Activated CD8-positive, alpha-beta T cell treated with anti-CD3 and anti-CD28 coated beads for 36 hours (primary cell): ENCODE measurements at regions not wholly inside any gene's neighbourhood (a gene's known extent, or its start where the extent isn't known, plus 50 kb on each side); places are given as distances from the start of the nearest gene placed in this dataset.
"Not testable (repeated sequence)": the region's sequence is repeated elsewhere in the genome, so short reads cannot be mapped to it uniquely, and the experiment has no call there.

Experiments used
- ATAC-seq: fragments of 200-7000 bp; cut with Tn5 transposase; one replicate; pipeline ENCODE4 v1.10.0; 2021; ENCODE audit warnings: mild to moderate bottlenecking, moderate library complexity
- CTCF ChIA-PET: fragments of 350-600 bp; sonication (Branson Sonifier 250); formaldehyde crosslinking; loops from one replicate; lab custom pipeline; 2021; ENCODE audit warnings: antibody characterized with exemption; lab: Charles Lee
- POLR2A ChIA-PET: fragments of 350-600 bp; sonication (Branson Sonifier 250); formaldehyde crosslinking; loops from one replicate; lab custom pipeline; 2021; ENCODE audit warnings: antibody characterized with exemption; lab: Charles Lee
- DNase-seq: peaks from one replicate; pipeline ENCODE4 v3.0.0-alpha.2; 2020
- H3K27ac Mint-ChIP-seq: one replicate; pipeline ENCODE4 v1.8.0; 2021; ENCODE audit warnings: mild to moderate bottlenecking, mixed read lengths
- H3K27me3 Mint-ChIP-seq: one replicate; pipeline ENCODE4 v1.8.0; 2021; ENCODE audit warnings: mixed read lengths
- H3K36me3 Mint-ChIP-seq: one replicate; pipeline ENCODE4 v1.8.0; 2021; ENCODE audit warnings: low read depth, mixed read lengths
- H3K4me1 Mint-ChIP-seq: one replicate; pipeline ENCODE4 v1.8.0; 2021; ENCODE audit warnings: low read depth, mixed read lengths
- H3K4me3 Mint-ChIP-seq: one replicate; pipeline ENCODE4 v1.8.0; 2021; ENCODE audit warnings: mild to moderate bottlenecking, moderate library complexity, mixed read lengths
- H3K9me3 Mint-ChIP-seq: one replicate; pipeline ENCODE4 v1.8.0; 2021; ENCODE audit warnings: mixed read lengths
- intact Hi-C: fragments of 100-400 bp; cut with micrococcal nuclease; formaldehyde crosslinking; loops from one replicate; pipeline ENCODE4 v1.10.0; 2022
- TF ChIP-seq, protein P1 (sequence below): fragments of 200-600 bp; IDR thresholded peaks from one replicate; pipeline ENCODE4 v1.8.0; 2022; ENCODE audit warnings: antibody characterized with exemption, mild to moderate bottlenecking

DNA sequence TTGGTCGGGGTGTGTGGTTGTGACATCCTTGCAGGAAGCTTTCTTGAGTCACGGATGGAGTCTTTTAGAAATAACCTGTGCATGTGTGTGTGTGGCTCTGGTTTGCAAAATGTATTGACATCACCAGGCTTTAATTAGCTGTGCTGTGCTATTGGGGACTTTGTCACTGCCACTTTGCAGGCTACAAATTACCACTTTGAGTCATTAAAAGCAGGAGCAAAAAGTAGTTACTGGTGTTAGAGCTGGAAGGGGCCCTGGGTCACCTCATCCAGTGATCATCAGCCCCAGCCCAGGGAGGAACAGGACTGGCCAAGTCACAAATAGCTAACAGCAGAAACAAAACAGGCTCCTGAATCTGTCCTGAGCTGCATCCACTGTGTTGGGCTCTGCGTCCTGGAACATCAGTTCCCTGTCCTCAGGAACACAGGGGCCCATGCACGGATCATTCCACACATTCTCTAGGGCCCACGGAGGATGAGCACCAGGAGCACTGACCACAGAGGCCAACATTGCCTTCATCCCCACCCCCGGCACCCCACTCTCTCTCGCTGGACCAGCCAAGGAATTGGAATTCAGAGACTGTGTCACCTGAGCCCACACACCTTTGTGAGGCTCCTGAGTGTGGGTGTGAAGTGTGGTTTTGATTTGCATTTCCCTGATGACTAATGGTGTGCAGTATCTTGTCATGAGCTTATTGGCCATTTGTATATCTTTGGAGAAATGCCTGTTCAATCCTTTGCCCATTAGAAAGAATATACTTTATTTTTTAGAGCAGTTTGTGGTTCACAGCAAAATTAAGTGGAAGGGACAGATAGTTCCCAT, 280.1 kb upstream of the C1orf174 start:
- no peaks in the 10 kb centered on the region for H3K36me3 Mint-ChIP-seq
- no peaks in the 10 kb centered on the region for H3K27me3 Mint-ChIP-seq
- H3K9me3 Mint-ChIP-seq, result no peaks in the 10 kb centered on the region
- TF ChIP-seq, protein P1, sequence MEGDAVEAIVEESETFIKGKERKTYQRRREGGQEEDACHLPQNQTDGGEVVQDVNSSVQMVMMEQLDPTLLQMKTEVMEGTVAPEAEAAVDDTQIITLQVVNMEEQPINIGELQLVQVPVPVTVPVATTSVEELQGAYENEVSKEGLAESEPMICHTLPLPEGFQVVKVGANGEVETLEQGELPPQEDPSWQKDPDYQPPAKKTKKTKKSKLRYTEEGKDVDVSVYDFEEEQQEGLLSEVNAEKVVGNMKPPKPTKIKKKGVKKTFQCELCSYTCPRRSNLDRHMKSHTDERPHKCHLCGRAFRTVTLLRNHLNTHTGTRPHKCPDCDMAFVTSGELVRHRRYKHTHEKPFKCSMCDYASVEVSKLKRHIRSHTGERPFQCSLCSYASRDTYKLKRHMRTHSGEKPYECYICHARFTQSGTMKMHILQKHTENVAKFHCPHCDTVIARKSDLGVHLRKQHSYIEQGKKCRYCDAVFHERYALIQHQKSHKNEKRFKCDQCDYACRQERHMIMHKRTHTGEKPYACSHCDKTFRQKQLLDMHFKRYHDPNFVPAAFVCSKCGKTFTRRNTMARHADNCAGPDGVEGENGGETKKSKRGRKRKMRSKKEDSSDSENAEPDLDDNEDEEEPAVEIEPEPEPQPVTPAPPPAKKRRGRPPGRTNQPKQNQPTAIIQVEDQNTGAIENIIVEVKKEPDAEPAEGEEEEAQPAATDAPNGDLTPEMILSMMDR, result no peak
- H3K27ac Mint-ChIP-seq, result no peak overlapping the region
- POLR2A ChIA-PET, result no interaction called here
- H3K4me3 Mint-ChIP-seq, result no peak overlapping the region
- ATAC-seq (peak; percentile 65), DNase-seq (peak; percentile 38)
- CTCF ChIA-PET, result no interaction called here
- intact Hi-C loops, result no loop called here
- peaks cover 3% of the 10 kb centered on the region for H3K4me1 Mint-ChIP-seq

DNA sequence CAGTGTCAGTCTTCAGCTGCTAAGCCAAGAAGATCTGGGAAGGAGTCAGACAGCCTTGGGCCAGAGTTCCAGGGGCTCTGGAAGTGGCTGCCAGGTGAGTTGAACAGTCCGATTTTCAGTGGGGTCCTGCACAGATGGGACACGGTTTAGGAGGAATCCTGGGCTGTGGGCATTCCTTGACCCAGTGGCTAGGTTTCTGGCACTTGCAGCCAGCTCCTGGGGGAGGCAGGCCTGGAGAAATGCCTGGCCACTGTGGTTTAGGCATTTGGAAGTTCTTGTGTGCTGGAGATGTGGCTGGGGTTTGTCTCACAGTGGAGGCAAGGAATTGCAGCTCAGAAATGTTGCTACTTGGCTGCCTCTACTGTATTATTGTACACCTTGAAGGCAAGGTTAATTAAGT, 286.4 kb upstream of the C1orf174 start:
- H3K9me3 Mint-ChIP-seq, CTCF ChIA-PET, H3K27me3 Mint-ChIP-seq, intact Hi-C loops, H3K4me3 Mint-ChIP-seq, POLR2A ChIA-PET, H3K36me3 Mint-ChIP-seq, H3K27ac Mint-ChIP-seq, ATAC-seq, DNase-seq, H3K4me1 Mint-ChIP-seq: not testable (repeated sequence)

DNA sequence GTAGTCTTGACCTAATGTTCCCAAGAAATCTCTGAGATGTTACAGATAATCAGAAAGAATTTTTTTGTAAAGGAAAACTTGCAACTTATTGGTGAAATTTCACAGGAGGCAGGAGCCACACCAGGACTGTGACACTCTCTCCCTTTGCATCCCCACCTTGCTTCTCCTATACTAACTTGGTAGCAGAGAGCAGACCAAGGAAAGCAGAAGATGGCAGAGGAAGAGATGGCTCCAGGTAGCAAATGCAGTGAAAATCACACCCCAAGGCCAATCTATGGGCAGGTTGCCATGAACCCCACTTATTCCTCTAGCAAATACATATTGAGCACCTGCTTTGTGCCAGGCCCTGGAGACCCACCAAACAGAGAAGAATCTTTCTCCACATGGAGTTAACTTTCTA, 303.4 kb upstream of the C1orf174 start:
- Mint-ChIP-seq H3K27ac (no peak overlapping the region), H3K4me3 (no peak overlapping the region), H3K27me3 (no peaks in the 10 kb centered on the region), H3K9me3 (peaks cover 19% of the 10 kb centered on the region), H3K4me1 (no peaks in the 10 kb centered on the region), H3K36me3 (no peaks in the 10 kb centered on the region)
- ChIA-PET CTCF (no interaction called here), POLR2A (no interaction called here)
- ATAC-seq (no peak), DNase-seq (no peak)
- TF ChIP-seq, protein P1, result no peak
- intact Hi-C loops, result no loop called here

DNA sequence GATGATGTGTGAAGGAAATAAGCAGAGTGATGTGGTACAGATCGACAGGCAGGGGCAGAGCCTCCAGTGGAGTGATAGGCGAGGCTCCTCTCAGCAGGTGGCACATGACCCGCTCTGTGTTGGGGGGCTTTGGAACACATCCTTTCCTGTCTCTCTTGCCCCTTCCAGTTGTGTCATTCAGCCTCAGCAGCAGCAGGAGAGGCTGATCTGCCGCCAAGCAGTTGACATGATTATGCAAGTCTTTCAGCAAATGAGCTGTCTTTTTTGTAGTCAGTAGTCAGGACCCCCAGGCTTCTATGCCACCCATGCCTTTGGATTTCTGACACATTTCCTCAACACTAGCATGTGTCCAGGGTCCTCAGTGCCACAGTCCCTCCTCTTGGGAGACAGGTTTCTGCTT, 307.1 kb upstream of the C1orf174 start:
- DNase-seq, result no peak
- Mint-ChIP-seq H3K27ac (no peak overlapping the region), H3K27me3 (peaks cover 5% of the 10 kb centered on the region), H3K4me1 (no peaks in the 10 kb centered on the region), H3K36me3 (no peaks in the 10 kb centered on the region), H3K4me3 (no peak overlapping the region), H3K9me3 (peaks cover 22% of the 10 kb centered on the region)
- ChIA-PET CTCF (no interaction called here), POLR2A (no interaction called here)
- TF ChIP-seq, protein P1, result no peak
- intact Hi-C loops, result no loop called here
- no peak for ATAC-seq

DNA sequence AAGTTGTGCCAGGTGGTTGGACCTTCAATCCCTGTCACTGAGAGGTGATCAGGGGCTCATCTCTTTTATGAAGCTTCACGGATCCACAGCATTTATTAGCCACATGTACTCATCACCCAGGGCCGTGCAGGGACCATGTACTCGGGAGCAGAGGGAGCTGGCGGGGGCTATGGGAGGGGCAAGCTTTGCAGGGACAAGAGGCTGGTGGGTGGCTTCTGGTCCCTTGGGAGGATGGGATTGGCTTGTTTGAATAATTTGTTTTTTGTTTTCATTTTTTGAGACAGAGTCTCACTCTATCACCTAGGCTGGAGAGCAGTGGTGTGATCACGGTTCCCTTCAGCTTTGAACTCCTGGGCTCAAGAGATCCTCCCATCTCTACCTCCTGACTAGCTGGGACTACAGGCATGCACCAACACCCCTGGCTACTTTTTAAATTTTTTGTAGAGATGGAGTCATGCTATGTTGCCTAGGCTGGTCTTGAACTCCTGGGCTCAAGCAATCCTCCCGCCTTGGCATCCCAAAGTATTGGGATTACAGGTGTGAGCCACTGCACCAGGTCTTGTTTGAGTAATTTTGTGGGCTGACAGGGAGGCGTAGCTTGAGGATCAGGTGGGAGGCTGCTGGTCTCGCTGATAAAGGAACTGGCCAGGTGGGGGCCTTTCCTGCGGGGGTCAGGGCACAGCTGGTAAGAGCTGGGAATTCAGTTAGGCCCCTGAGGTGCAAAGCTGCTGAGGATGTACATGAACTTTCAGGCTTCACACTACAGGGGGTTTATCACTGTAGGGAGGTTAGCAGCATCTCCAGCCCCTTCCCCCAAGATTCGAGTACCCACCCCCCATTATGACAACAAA, 308.0 kb upstream of the C1orf174 start:
- no peak for DNase-seq
- CTCF ChIA-PET, result no interaction called here
- intact Hi-C loops, result no loop called here
- no peaks in the 10 kb centered on the region for H3K4me1 Mint-ChIP-seq
- H3K27me3 Mint-ChIP-seq, result peaks cover 5% of the 10 kb centered on the region
- POLR2A ChIA-PET, result no interaction called here
- no peak overlapping the region for H3K27ac Mint-ChIP-seq
- peaks cover 20% of the 10 kb centered on the region for H3K9me3 Mint-ChIP-seq
- ATAC-seq, result no peak
- H3K4me3 Mint-ChIP-seq, result no peak overlapping the region
- no peaks in the 10 kb centered on the region for H3K36me3 Mint-ChIP-seq
- TF ChIP-seq, protein P1, result no peak
